ENCODE measurements at regions not wholly inside any gene's neighbourhood (a gene's known extent, or its start where the extent isn't known, plus 50 kb on each side); places are given as distances from the start of the nearest gene placed in this dataset.

DNA sequence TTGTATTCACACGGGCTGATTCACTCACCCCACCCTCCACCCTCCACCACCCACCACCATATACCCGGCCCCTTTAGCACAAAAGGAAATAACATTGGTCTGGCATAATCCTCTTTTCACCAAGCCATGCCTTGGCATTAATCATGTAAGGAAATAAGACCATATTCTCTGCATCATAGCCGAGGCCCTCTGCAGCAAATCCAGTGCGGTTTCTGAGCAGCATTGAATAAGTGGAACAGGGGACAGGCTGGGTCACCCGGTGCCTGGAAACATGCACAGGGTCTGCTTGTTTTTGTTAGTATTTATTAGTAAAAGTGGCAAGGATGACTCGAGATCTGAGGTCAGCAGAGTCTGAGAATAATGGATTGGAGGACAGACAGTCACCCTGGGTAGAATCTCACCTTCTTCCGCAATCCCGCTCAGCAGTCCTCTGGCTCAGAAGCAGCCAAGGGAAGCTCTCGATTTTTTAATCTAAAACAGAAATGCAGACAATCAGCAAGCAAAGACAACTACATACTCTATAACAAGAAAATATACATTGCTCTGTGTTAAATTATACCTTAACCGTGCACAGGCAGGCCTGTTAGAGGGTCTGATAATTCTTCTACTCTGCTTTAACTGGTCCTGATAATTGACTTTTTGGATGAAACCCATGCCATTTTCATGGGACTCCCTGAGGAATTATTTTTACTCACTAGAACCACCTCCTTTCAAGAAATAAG is 52.4 kb upstream of the CDC42BPA start:
- no peak for DNase-seq

DNA sequence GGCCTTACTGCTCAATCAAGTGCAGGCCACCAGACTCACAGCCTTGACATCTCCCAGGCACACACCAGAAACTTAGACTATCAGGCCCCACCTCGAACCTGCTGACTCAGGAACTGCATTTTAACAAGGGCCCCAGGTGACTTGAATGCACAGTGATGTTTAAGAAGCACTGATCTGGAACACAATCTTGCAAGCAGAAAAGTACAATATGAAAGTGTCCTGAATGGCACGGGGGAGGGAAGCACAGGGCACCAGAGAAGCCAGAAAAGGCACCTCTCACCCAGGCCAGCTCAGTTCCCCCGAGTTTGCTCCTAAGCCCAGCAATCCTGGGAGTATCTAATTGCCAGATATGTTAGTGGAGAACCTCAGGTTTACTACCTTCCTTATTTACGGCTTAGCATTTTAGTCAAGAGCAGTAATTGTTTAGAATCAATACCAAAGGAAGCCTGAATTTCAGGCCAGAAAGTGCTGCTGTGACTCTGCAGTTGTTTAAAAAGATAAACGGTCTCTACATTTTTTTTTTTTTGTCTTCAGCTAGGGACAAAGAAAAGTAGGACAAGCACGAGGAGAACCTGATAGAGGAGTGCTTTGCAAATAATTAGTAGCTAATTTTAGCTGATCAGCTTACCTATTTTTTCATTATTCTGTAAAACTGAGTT is 50.9 kb upstream of the CDC42BPA start:
- DNase-seq: peak; percentile 56

Measured in hematopoietic multipotent progenitor cell treated with erythropoietin and hydrocortisone succinate and interleukin-3 and kit ligand, for 6 days (in vitro differentiated cells).